ENCODE measurements at regions not wholly inside any gene's neighbourhood (a gene's known extent, or its start where the extent isn't known, plus 50 kb on each side); places are given as distances from the start of the nearest gene placed in this dataset.

- Histone ChIP-seq H3K36me3 (replicated peaks in 1 of 2; ENCODE audit: control extremely low read depth in 1 of 2, control insufficient read depth in 1 of 2, extremely low read depth in 1 of 2, insufficient read depth in 2 of 2, low read length in 1 of 2) (no peaks in the 10 kb centered on the region), H3K4me3 (ENCODE audit: control extremely low read depth in 1 of 5, extremely low read depth in 1 of 5, insufficient read depth in 1 of 5, low read depth in 2 of 5, low read length in 4 of 5) (no peak overlapping the region), H3K4me1 (ENCODE audit: control insufficient read depth in 2 of 2, insufficient read depth in 2 of 2, low read length in 2 of 2) (no peaks in the 10 kb centered on the region), H4K20me1 (ENCODE audit: control insufficient read depth, insufficient read depth, low read length, poor library complexity, severe bottlenecking) (no peaks in the 10 kb centered on the region), H3K9ac (ENCODE audit: low read length) (no peak overlapping the region), H2AFZ (ENCODE audit: insufficient read depth, low read depth, low read length, poor library complexity, severe bottlenecking) (no peak overlapping the region), H3K9me3 (ENCODE audit: control extremely low read depth in 1 of 3, control insufficient read depth in 2 of 3, insufficient read depth in 1 of 3, low read length in 2 of 3) (no peaks in the 10 kb centered on the region), H3K79me2 (ENCODE audit: control insufficient read depth, insufficient read depth, low read length) (no peaks in the 10 kb centered on the region), H3K27ac (ENCODE audit: low read length in 2 of 2) (no peak overlapping the region), H3K4me2 (replicated peaks; ENCODE audit: low read depth, low read length, poor library complexity, severe bottlenecking) (no peak overlapping the region), H3K27me3 (replicated peaks in 1 of 4; ENCODE audit: control extremely low read depth in 1 of 4, control insufficient read depth in 3 of 4, insufficient read depth in 4 of 4, low read length in 3 of 4) (no peaks in the 10 kb centered on the region)
- CTCF ChIA-PET, result no interaction called here
- no peak for TF ChIP-seq CTCF (IDR thresholded peaks at IDR 0.05)
- TF ChIP-seq EZH2 (IDR thresholded peaks at IDR 0.05; ENCODE audit: borderline replicate concordance, insufficient read depth, low read depth, low read length, poor library complexity, severe bottlenecking), result no peak
- 67% methylated on average over 2 of the region's 3 CpGs for WGBS (ENCODE audit: insufficient coverage)
- POLR2A ChIA-PET, result no interaction called here
- ATAC-seq (ENCODE audit: low read depth) (no peak), DNase-seq (no peak)
- H3K27me3 Mint-ChIP-seq, result no peaks in the 10 kb centered on the region
- no peaks in the 10 kb centered on the region for H3K4me1 Mint-ChIP-seq
- H3K27ac Mint-ChIP-seq, result no peak overlapping the region
- intact Hi-C loops (cut with micrococcal nuclease), result no loop called here
- no peaks in the 10 kb centered on the region for H3K9me3 Mint-ChIP-seq (ENCODE audit: insufficient read depth)
- H3K4me3 Mint-ChIP-seq, result no peak overlapping the region
Observed at GRCh38 chr5:121628783-121629182, 222.9 kb upstream of the FTMT start.

- no peak overlapping the region for H3K27ac Mint-ChIP-seq
- no peak for ATAC-seq (ENCODE audit: low read depth)
- no peak overlapping the region for H3K4me3 Mint-ChIP-seq
- H3K27me3 ChIP-seq (replicated peaks in 1 of 4; ENCODE audit: control extremely low read depth in 1 of 4, control insufficient read depth in 3 of 4, insufficient read depth in 4 of 4, low read length in 3 of 4), result no peaks in the 10 kb centered on the region
- no peak overlapping the region for H3K27ac ChIP-seq (ENCODE audit: low read length in 2 of 2)
- intact Hi-C loops (cut with micrococcal nuclease), result no loop called here
- H3K9ac ChIP-seq (ENCODE audit: low read length), result no peak overlapping the region
- no peak for DNase-seq
- TF ChIP-seq EZH2 (IDR thresholded peaks at IDR 0.05; ENCODE audit: borderline replicate concordance, insufficient read depth, low read depth, low read length, poor library complexity, severe bottlenecking) (no peak), CTCF (IDR thresholded peaks at IDR 0.05) (no peak)
- H3K36me3 ChIP-seq (replicated peaks in 1 of 2; ENCODE audit: control extremely low read depth in 1 of 2, control insufficient read depth in 1 of 2, extremely low read depth in 1 of 2, insufficient read depth in 2 of 2, low read length in 1 of 2), result no peaks in the 10 kb centered on the region
- no peaks in the 10 kb centered on the region for H3K9me3 ChIP-seq (ENCODE audit: control extremely low read depth in 1 of 3, control insufficient read depth in 2 of 3, insufficient read depth in 1 of 3, low read length in 2 of 3)
- H3K4me1 Mint-ChIP-seq, result no peaks in the 10 kb centered on the region
- CTCF ChIA-PET, result no interaction called here
- no peaks in the 10 kb centered on the region for H3K9me3 Mint-ChIP-seq (ENCODE audit: insufficient read depth)
- H3K4me2 ChIP-seq (replicated peaks; ENCODE audit: low read depth, low read length, poor library complexity, severe bottlenecking), result no peak overlapping the region
- H2AFZ ChIP-seq (ENCODE audit: insufficient read depth, low read depth, low read length, poor library complexity, severe bottlenecking), result no peak overlapping the region
- no peaks in the 10 kb centered on the region for H3K27me3 Mint-ChIP-seq
- POLR2A ChIA-PET, result no interaction called here
- H3K4me3 ChIP-seq (ENCODE audit: control extremely low read depth in 1 of 5, extremely low read depth in 1 of 5, insufficient read depth in 1 of 5, low read depth in 2 of 5, low read length in 4 of 5), result no peak overlapping the region
- H3K79me2 ChIP-seq (ENCODE audit: control insufficient read depth, insufficient read depth, low read length), result no peaks in the 10 kb centered on the region
- H3K4me1 ChIP-seq (ENCODE audit: control insufficient read depth in 2 of 2, insufficient read depth in 2 of 2, low read length in 2 of 2), result no peaks in the 10 kb centered on the region
- 60% methylated on average over 3 of the region's 5 CpGs for WGBS (ENCODE audit: insufficient coverage)
- H4K20me1 ChIP-seq (ENCODE audit: control insufficient read depth, insufficient read depth, low read length, poor library complexity, severe bottlenecking), result no peaks in the 10 kb centered on the region
Observed at GRCh38 chr5:121630402-121630801, 221.3 kb upstream of the FTMT start.

All from B cell (primary cell).